A673 (cell line): ENCODE measurements at regions not wholly inside any gene's neighbourhood (a gene's known extent, or its start where the extent isn't known, plus 50 kb on each side); places are given as distances from the start of the nearest gene placed in this dataset.
A peak's percentile ranks its signal among the peaks of the same experiment; 100 is the strongest.

Experiments used
- BruUV-seq: library from RNA; stranded (reverse); fragments of 400-500 nt; replicated peaks from 2 replicates; lab custom pipeline; 2021; lab: Mats Ljungman, UMichigan
- CTCF ChIA-PET: fragments of 300-600 bp; sonication (Branson Sonifier 250); formaldehyde crosslinking; loops from one replicate; lab custom pipeline; 2022; ENCODE audit warnings: antibody characterized with exemption; lab: Charles Lee
- POLR2A ChIA-PET: fragments of 300-600 bp; sonication (Branson Sonifier 250); formaldehyde crosslinking; loops from one replicate; lab custom pipeline; 2022; ENCODE audit warnings: antibody characterized with exemption; ENCODE audit not compliant: low non-redundant PET; lab: Charles Lee
- DNase-seq: peaks from one replicate; pipeline ENCODE4 v3.0.0-alpha.2; 2015; ENCODE audit warnings: low spot score
- H3K27ac ChIP-seq: fragments of 200-600 bp; sonication (generic); 2 replicates; pipeline ENCODE4 v1.5.1; 2016; ENCODE audit warnings: mixed run types, low read depth, mild to moderate bottlenecking, mixed read lengths, antibody characterized with exemption, low read length; ENCODE audit not compliant: poor library complexity, severe bottlenecking
- H3K27me3 ChIP-seq: fragments of 200-600 bp; sonication (generic); replicated peaks from 2 replicates; pipeline ENCODE4 v1.6.1; 2017; ENCODE audit warnings: mixed run types, low read depth, mild to moderate bottlenecking, mixed read lengths, antibody characterized with exemption, low read length; ENCODE audit not compliant: insufficient read depth, poor library complexity
- H3K36me3 ChIP-seq: fragments of 200-600 bp; sonication (generic); 2 replicates; pipeline ENCODE4 v1.6.1; 2016; ENCODE audit warnings: mixed run types, mild to moderate bottlenecking, mixed read lengths, antibody characterized with exemption, low read length; ENCODE audit not compliant: insufficient read depth, poor library complexity, severe bottlenecking
- H3K4me1 ChIP-seq: fragments of 200-600 bp; sonication (generic); 2 replicates; pipeline ENCODE4 v1.6.1; 2017; ENCODE audit warnings: mixed run types, mild to moderate bottlenecking, mixed read lengths, antibody characterized with exemption, low read length; ENCODE audit not compliant: insufficient read depth, poor library complexity, severe bottlenecking
- H3K4me3 ChIP-seq: fragments of 200-600 bp; sonication (generic); 2 replicates; pipeline ENCODE4 v1.5.1; 2016; ENCODE audit warnings: low read depth, mixed run types, mild to moderate bottlenecking, mixed read lengths, low read length; ENCODE audit not compliant: poor library complexity, severe bottlenecking
- H3K9me3 ChIP-seq: fragments of 200-600 bp; sonication (generic); 2 replicates; pipeline ENCODE4 v1.6.1; 2016; ENCODE audit warnings: mixed run types, low read depth, mild to moderate bottlenecking, mixed read lengths, antibody characterized with exemption, low read length; ENCODE audit not compliant: poor library complexity, severe bottlenecking
- EZH2 ChIP-seq: fragments of 200-600 bp; sonication (generic); IDR thresholded peaks from 2 replicates; pipeline ENCODE4 v1.6.1; 2017; ENCODE audit warnings: borderline replicate concordance, low read depth, mild to moderate bottlenecking, mixed read lengths, antibody characterized with exemption, low read length; ENCODE audit not compliant: poor library complexity, severe bottlenecking
- intact Hi-C: fragments of 100-400 bp; cut with micrococcal nuclease; formaldehyde crosslinking; loops from one replicate; pipeline ENCODE4 v1.10.0; 2022; ENCODE audit not compliant: unreplicated experiment
- TF ChIP-seq, protein P1 (sequence below): fragments of 300-800, 200-600 bp; sonication (generic); conservative IDR thresholded peaks from 2 replicates; pipeline ENCODE4 v1.5.1; 2017; ENCODE audit warnings: low read depth, mild to moderate bottlenecking, antibody characterized with exemption, low read length, moderate library complexity, mixed read lengths

DNA sequence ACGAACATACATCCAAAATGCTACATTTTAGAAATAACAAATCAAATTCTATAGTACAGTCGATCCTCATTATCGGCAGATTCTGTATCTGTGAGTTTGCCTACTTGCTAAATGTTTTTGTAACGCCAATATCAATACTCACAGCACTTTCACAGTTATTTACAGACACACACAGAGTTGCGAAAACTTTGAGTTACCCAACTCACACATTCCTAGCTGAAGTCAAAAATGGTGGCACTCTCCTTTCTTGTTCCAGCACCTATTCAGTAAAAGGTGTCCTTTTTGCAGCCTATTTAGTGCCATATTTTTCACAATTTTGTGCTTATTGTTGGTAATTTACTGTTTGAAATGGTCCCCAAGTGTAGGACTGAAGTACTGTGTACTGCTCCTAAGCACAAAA, 161.7 kb downstream of the AKR1D1 start:
- CTCF ChIA-PET, result no interaction called here

DNA sequence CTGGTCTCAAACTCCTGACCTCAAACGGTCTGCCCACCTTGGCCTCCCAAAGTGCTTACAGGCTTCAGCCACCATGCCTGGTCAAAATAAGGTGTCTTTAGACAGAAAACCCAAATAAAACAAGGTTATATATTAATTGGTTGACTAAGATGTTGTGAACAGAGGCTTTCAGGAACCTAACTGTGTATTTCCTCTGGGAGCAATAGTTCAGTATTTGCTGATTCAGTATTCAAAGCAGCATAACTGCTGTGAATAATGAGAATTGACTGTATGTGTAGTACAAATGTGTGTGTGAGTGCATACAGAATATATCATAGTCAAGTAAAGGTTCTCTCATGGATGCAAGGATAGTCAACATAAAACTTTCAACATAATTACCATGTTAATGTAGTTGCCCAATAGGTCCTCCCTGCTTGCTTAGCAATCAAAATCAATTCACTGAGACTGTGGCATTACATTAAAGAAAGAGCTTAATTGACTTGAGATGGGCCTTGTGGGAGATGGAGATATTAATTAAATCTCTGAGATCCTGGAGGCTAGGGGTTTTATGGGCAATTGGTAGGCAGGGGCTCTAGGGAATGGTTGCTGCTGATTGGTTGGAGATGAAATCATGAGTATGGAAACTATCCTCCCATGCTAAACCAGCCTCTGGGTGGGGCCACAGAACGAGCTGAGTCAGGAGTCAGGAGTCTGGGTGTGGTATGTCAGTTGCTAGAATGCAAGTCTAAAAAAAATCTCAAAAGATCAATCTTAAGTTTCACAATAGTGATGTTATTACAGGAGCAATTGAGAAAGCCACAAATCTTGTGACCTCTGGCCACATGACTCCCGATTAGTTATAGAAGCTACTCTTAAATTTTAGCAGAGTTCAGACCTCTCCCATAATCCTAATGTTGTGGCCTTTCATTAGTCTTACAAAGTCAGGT, 162.7 kb downstream of the AKR1D1 start:
- no peak for DNase-seq
- H3K27ac ChIP-seq, result no peak overlapping the region
- no peaks in the 10 kb centered on the region for H3K36me3 ChIP-seq
- intact Hi-C loops, result no loop called here
- ChIA-PET POLR2A (no interaction called here), CTCF (interaction anchor here (0.6 kb wide), 1 partner anchor 142 kb away, joined by 3 read pairs; no protein-coding TSS in a partner anchor)
- no peaks in the 10 kb centered on the region for H3K9me3 ChIP-seq
- H3K4me3 ChIP-seq, result no peak overlapping the region
- no peaks in the 10 kb centered on the region for H3K4me1 ChIP-seq
- no peaks in the 10 kb centered on the region for H3K27me3 ChIP-seq
- BruUV-seq, result no TSS peak
- TF ChIP-seq, protein P1, sequence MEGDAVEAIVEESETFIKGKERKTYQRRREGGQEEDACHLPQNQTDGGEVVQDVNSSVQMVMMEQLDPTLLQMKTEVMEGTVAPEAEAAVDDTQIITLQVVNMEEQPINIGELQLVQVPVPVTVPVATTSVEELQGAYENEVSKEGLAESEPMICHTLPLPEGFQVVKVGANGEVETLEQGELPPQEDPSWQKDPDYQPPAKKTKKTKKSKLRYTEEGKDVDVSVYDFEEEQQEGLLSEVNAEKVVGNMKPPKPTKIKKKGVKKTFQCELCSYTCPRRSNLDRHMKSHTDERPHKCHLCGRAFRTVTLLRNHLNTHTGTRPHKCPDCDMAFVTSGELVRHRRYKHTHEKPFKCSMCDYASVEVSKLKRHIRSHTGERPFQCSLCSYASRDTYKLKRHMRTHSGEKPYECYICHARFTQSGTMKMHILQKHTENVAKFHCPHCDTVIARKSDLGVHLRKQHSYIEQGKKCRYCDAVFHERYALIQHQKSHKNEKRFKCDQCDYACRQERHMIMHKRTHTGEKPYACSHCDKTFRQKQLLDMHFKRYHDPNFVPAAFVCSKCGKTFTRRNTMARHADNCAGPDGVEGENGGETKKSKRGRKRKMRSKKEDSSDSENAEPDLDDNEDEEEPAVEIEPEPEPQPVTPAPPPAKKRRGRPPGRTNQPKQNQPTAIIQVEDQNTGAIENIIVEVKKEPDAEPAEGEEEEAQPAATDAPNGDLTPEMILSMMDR, result no peak
- no peak for TF ChIP-seq EZH2

More for the DNA sequence above, 161.7 kb downstream of the AKR1D1 start:
- DNase-seq, result no peak
- TF ChIP-seq EZH2, result no peak
- TF ChIP-seq, protein P1, result no peak
- Histone ChIP-seq H3K4me1 (no peaks in the 10 kb centered on the region), H3K27ac (no peak overlapping the region), H3K36me3 (no peaks in the 10 kb centered on the region), H3K27me3 (no peaks in the 10 kb centered on the region), H3K9me3 (no peaks in the 10 kb centered on the region), H3K4me3 (no peak overlapping the region)
- intact Hi-C loops, result no loop called here
- BruUV-seq, result no TSS peak
- POLR2A ChIA-PET, result no interaction called here

DNA sequence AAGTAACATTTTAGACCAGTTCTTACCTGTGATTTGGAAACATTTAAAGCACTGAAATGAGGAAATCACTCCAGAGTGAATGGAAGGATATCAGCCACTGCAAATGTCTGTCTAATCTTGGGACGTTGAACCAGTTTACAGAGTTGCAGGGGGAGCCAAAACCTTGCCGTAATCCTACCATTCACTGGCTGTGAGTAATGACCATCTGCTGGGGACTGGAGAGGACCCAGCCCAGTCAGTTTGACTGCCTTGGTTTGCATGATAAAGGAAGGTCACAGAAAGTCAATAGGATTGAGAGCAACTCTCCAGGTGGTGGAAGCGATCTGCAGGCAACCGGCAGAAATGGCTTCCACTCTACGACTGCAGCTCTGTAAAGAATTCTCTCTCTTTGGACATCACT, 167.2 kb downstream of the AKR1D1 start:
- Histone ChIP-seq H3K27ac (no peak overlapping the region), H3K27me3 (no peaks in the 10 kb centered on the region), H3K9me3 (no peaks in the 10 kb centered on the region), H3K4me3 (no peak overlapping the region), H3K4me1 (no peaks in the 10 kb centered on the region), H3K36me3 (no peaks in the 10 kb centered on the region)
- CTCF ChIA-PET, result no interaction called here
- peak; percentile 9 for DNase-seq
- intact Hi-C loops, result no loop called here
- BruUV-seq, result no TSS peak
- no peak for TF ChIP-seq EZH2
- TF ChIP-seq, protein P1, result no peak
- POLR2A ChIA-PET, result interaction anchor here (0.6 kb wide), 1 partner anchor 218 kb away, joined by 18 read pairs; no protein-coding TSS in a partner anchor
